IgD-negative memory B cell (primary cell): ENCODE measurements at regions not wholly inside any gene's neighbourhood (a gene's known extent, or its start where the extent isn't known, plus 50 kb on each side); places are given as distances from the start of the nearest gene placed in this dataset.
A peak's percentile ranks its signal among the peaks of the same experiment; 100 is the strongest.

Source experiments
- H3K27ac Mint-ChIP-seq, 3 donors: one replicate each; pipeline ENCODE4 v1.8.0; 2020 to 2022; ENCODE audit warnings: mild to moderate bottlenecking in 3 of 3, mixed read lengths in 3 of 3, moderate library complexity in 1 of 3
- H3K27me3 Mint-ChIP-seq: one replicate; pipeline ENCODE4 v1.8.0; 2021; ENCODE audit warnings: mixed read lengths
- H3K36me3 Mint-ChIP-seq: one replicate; pipeline ENCODE4 v1.8.0; 2020; ENCODE audit warnings: mild to moderate bottlenecking, mixed read lengths
- H3K4me1 Mint-ChIP-seq, 3 donors: one replicate each; pipeline ENCODE4 v1.8.0; 2020 to 2022; ENCODE audit warnings: mixed read lengths in 3 of 3, mild to moderate bottlenecking in 1 of 3
- H3K4me3 Mint-ChIP-seq, 4 donors: one replicate each; pipeline ENCODE4 v1.8.0; 2020 to 2022; ENCODE audit warnings: mild to moderate bottlenecking in 4 of 4, mixed read lengths in 4 of 4, moderate library complexity in 3 of 4
- H3K9me3 Mint-ChIP-seq, 3 donors: one replicate each; pipeline ENCODE4 v1.8.0; 2020 to 2021; ENCODE audit warnings: mixed read lengths in 3 of 3, mild to moderate bottlenecking in 1 of 3

DNA sequence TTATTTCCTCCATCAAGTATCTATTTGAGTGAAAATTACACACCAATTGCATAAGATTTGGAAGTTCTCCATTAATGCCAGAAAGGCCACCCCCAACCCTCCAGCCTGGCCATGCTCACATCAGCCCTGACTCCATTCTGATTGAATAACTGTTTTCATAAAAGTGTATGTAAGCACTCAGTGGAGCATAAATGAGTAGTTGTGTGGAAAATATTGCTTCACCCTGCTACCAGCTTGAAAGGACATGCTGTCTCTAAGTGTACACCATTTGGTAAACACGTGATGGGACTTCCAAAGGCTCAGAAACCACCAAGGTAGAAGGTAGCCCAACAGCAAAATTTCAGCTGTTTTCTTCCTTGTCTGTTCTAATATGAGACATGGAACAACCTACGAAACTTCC, 393.8 kb downstream of the ZNF385D start:
- H3K27ac Mint-ChIP-seq = no peak overlapping the region
- H3K9me3 Mint-ChIP-seq = peaks cover 2 to 10% (median 5%) of the 10 kb centered on the region in 3 donors
- H3K36me3 Mint-ChIP-seq = no peaks in the 10 kb centered on the region
- H3K4me1 Mint-ChIP-seq = no peaks in the 10 kb centered on the region
- H3K4me3 Mint-ChIP-seq = no peak overlapping the region
- no peaks in the 10 kb centered on the region for H3K27me3 Mint-ChIP-seq

DNA sequence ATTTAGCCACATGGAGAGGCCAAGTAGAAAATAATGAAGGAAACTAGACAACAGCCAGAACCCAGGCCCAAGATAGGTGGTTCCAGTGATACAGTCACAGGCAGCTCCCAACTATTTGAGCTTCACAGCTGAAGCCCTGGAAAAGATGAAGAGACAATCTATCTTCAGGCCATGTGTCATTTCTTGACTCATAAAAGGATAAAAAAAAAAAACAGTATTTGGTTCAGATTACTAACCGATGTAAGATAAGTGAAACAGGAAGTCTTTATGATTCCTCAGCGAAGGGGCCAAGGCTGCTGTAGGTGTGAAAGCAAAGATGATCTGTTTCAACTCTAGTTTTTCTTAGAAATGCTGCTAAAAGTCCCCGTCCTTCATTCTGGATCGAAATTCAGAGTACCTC, 394.6 kb downstream of the ZNF385D start:
- Mint-ChIP-seq H3K27me3 (no peaks in the 10 kb centered on the region), H3K9me3 (peaks cover 0 to 11% (median 7%) of the 10 kb centered on the region in 3 donors), H3K27ac (no peak overlapping the region), H3K4me3 (no peak overlapping the region), H3K36me3 (no peaks in the 10 kb centered on the region), H3K4me1 (no peaks in the 10 kb centered on the region)

DNA sequence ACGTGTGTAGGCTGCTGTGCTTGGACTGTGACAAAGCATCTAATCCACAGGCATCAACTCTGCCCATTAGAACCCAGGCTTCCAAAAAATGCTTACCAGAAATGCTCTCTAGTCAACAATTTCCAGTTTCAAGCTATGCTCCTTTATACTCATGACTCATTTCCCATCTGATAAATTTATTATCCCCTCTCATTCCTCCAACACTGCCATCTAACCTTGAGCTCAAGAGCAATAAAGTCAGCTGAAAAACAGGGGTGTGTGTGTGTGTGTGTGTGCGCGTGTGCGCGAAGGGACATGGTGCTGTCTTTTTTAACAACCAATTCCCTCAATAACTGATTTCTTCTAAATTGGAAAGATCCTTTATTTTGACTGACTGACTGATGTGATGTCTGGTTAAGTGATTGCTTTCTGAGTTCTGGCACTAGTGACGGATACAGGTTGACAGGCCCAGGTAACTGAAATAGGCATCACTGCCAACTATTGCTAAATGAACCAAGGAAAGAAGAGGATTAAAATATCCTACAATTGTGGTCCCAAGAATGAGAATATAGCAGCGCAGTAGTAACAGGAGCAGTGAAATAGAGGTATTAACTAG, 405.5 kb downstream of the ZNF385D start:
- no peaks in the 10 kb centered on the region for H3K27me3 Mint-ChIP-seq
- H3K36me3 Mint-ChIP-seq = no peaks in the 10 kb centered on the region
- no peaks in the 10 kb centered on the region for H3K9me3 Mint-ChIP-seq
- no peak overlapping the region for H3K4me3 Mint-ChIP-seq
- no peaks in the 10 kb centered on the region for H3K4me1 Mint-ChIP-seq
- H3K27ac Mint-ChIP-seq = no peak overlapping the region

DNA sequence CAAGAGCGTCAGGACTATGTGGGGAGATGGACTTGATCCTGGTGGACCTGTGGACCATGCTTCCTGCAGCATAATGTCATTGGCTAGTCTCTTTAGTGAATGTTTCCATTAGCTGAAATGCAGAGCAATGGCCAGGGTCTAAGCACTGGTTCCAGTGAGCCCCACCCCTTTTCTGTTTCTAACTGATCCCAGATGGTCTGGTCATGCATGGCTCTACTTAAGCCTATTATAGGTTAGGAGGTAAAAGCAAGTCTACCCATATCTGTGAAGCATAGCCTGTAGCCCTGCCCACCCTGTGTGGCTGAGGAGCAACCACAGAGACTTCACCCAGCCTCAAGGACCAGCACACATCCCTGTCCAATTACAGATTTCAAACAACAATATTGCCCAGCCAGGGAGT, 419.2 kb downstream of the ZNF385D start:
- peaks cover 3% of the 10 kb centered on the region for H3K27me3 Mint-ChIP-seq
- H3K36me3 Mint-ChIP-seq = no peaks in the 10 kb centered on the region
- no peak overlapping the region for H3K4me3 Mint-ChIP-seq
- H3K9me3 Mint-ChIP-seq = peaks cover 6 to 13% (median 6%) of the 10 kb centered on the region in 3 donors
- H3K4me1 Mint-ChIP-seq = peaks cover 0 to 5% (median 2%) of the 10 kb centered on the region in 3 donors
- H3K27ac Mint-ChIP-seq = no peak overlapping the region

DNA sequence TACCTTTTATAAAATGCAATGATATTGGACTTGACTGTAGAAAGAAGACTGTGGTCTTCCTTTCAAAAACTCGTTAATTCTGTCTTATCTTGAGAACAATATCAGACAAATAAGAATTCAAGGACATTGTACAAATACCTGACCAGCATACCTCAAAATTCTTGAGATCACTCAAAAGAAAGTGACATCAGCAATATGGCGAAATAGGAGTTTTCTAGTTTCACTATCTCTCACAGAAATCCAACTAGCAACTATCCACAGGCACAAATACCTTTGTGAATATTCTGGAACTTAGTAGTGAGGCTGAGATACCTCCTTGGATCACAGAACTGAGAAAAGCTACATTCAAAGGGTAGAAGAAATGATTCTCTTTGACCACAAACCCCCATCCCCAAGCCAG, 419.7 kb downstream of the ZNF385D start:
- H3K27me3 Mint-ChIP-seq = peaks cover 3% of the 10 kb centered on the region
- H3K4me1 Mint-ChIP-seq = peaks cover 0 to 5% (median 0%) of the 10 kb centered on the region in 3 donors
- H3K4me3 Mint-ChIP-seq = no peak overlapping the region
- H3K27ac Mint-ChIP-seq = no peak overlapping the region
- no peaks in the 10 kb centered on the region for H3K36me3 Mint-ChIP-seq
- H3K9me3 Mint-ChIP-seq = peaks cover 3 to 9% (median 6%) of the 10 kb centered on the region in 3 donors

DNA sequence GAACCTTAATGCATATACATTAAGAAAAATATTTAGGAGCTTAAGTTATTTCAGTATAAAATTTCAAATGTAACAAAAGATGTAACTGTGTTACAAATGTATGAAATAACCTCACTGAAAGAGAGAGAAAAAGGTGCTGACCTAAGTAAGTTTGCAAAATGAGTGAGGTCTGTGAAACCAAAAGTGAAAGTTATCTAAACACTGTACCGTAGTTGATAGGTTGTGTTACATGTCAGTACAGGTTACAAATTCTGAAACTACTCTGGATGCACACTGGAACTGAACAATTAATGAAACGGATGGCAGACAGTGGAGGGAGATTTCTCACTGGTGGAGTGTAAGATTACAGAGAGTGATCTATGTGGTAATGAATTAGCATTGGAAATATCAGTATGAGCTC, 420.7 kb downstream of the ZNF385D start:
- H3K27ac Mint-ChIP-seq = no peak overlapping the region
- no peaks in the 10 kb centered on the region for H3K36me3 Mint-ChIP-seq
- H3K4me1 Mint-ChIP-seq = peaks cover 0 to 5% (median 0%) of the 10 kb centered on the region in 3 donors
- peak overlapping the region in 2 of 4 donors; percentile 7 to 35 for H3K4me3 Mint-ChIP-seq
- H3K9me3 Mint-ChIP-seq = peaks cover 1 to 3% (median 2%) of the 10 kb centered on the region in 3 donors
- peaks cover 3% of the 10 kb centered on the region for H3K27me3 Mint-ChIP-seq

DNA sequence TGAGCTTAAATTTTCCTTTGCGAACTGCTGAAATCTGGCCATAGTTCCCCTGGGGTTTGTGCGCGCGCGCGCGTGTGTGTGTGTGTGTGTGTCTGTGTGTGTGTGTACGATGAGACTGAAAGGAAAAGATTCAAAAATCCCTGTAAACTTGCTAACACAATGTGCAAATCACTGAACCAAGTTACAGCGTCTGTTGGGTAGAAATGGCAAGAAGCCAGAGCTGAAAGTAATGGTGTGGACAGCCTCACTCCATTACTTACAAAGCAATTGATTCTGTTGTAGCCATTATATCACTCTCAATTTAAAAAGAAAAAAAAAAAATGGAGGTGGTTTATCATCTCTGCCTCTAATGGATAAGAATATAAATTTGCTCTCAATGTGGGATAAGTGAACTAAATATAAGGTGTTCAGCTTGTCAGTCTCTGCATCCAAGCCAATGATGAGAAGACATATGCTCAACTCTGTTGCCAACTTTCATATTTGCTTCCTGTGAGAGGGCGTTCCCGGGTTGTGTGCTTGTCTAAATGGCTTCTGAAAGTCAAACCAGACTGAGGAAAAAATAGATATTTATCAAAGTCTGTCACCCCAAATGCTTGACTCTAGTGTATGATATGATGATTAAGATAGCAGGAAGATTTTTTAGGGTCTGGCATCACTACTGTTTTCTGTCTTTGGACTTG, 422.2 kb downstream of the ZNF385D start:
- Mint-ChIP-seq H3K9me3 (peaks cover 0 to 3% (median 0%) of the 10 kb centered on the region in 3 donors), H3K36me3 (no peaks in the 10 kb centered on the region), H3K27me3 (peaks cover 3% of the 10 kb centered on the region), H3K4me1 (peaks cover 0 to 5% (median 0%) of the 10 kb centered on the region in 3 donors), H3K27ac (no peak overlapping the region), H3K4me3 (no peak overlapping the region)

DNA sequence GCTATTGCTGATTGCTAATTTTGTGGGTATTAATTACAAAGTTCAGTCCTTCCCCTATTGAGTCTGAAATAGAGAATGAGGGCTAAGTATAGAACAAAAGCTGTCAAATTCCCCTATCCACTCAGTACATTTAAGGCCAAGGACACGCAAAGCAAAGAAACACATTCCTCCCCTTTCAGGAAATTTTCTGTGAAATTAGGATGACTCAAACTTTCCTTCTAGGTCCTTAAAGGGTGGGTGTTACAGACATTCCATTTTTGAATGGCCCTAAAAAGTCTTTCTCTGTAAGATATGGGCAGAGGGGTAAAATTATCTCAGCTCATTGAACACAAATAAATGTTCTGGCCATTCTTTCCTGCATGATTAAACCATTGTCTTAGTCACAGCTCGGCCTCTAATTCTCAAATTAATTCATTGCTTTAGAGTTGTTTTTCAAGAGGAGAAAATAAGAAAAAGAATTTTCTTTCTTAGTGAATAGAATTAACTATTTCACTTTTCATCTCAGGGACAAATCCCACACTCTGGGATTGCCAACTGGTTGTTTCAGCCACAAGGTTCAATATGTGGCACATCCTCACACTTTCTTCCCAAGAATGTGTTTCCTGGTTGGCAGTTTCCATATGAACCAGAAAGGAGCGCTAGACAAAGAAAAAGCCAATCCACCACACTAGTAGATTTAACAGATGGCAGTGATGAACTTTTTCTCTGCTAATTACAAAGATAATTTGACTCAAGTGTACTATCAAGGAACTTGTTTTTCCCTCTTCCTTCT, 424.1 kb downstream of the ZNF385D start:
- Mint-ChIP-seq H3K4me3 (no peak overlapping the region), H3K9me3 (peaks cover 0 to 3% (median 0%) of the 10 kb centered on the region in 3 donors), H3K36me3 (no peaks in the 10 kb centered on the region), H3K27ac (no peak overlapping the region), H3K27me3 (peaks cover 3% of the 10 kb centered on the region), H3K4me1 (peaks cover 0 to 5% (median 0%) of the 10 kb centered on the region in 3 donors)

GRCh38 chr3:21314688-21315087, 436.3 kb downstream of the ZNF385D start:
- Mint-ChIP-seq H3K4me3 (no peak overlapping the region), H3K4me1 (no peaks in the 10 kb centered on the region), H3K36me3 (no peaks in the 10 kb centered on the region), H3K27me3 (no peaks in the 10 kb centered on the region), H3K27ac (no peak overlapping the region), H3K9me3 (peaks cover 0 to 6% (median 4%) of the 10 kb centered on the region in 3 donors)

DNA sequence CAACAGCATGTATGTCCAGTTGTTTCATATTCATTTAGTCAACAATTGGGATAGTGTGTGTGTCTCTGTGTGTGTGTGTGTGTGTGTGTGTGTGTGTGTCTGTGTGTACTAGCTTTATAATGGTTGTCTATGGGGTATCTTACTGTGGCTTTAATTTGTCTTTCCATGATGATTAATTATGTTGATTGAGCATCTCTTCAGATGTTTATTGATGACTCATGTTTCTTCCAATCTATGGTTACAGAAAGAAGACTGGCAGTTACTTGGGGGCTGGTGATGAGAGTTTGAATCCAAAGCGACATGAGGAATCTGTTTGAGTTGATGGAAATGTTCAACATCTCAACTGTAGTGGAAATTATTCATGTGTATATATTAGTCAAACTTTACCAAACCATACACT, 440.1 kb downstream of the ZNF385D start:
- peaks cover 0 to 2% (median 0%) of the 10 kb centered on the region in 3 donors for H3K4me1 Mint-ChIP-seq
- H3K9me3 Mint-ChIP-seq = peaks cover 3 to 5% (median 3%) of the 10 kb centered on the region in 3 donors
- H3K27ac Mint-ChIP-seq = no peak overlapping the region
- no peaks in the 10 kb centered on the region for H3K27me3 Mint-ChIP-seq
- H3K36me3 Mint-ChIP-seq = no peaks in the 10 kb centered on the region
- H3K4me3 Mint-ChIP-seq = no peak overlapping the region

DNA sequence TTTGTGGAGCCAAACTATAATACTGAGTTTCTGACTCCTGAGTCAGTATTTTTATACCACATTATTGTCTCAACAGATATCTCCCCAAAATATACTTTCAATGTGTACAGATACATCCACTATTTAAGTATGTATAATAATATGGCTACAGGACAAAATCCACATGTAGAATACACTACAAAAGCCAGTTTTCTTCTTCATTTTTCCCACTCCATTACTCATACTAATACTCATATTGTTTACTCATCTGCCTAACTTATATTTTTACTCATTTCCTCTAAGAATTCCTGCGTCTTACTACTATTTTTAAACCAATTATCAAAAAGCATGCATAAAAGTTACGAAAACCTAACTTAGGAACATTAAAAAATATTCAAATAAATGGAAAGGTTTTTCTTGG, 440.8 kb downstream of the ZNF385D start:
- H3K9me3 Mint-ChIP-seq = peaks cover 3 to 5% (median 3%) of the 10 kb centered on the region in 3 donors
- H3K36me3 Mint-ChIP-seq = no peaks in the 10 kb centered on the region
- H3K27me3 Mint-ChIP-seq = no peaks in the 10 kb centered on the region
- H3K27ac Mint-ChIP-seq = no peak overlapping the region
- no peak overlapping the region for H3K4me3 Mint-ChIP-seq
- H3K4me1 Mint-ChIP-seq = peaks cover 0 to 2% (median 0%) of the 10 kb centered on the region in 3 donors

GRCh38 chr3:21297304-21297703, 453.7 kb downstream of the ZNF385D start:
- Mint-ChIP-seq H3K4me1 (no peaks in the 10 kb centered on the region), H3K36me3 (peaks cover 2% of the 10 kb centered on the region), H3K27ac (no peak overlapping the region), H3K27me3 (no peaks in the 10 kb centered on the region), H3K9me3 (peaks cover 3 to 8% (median 6%) of the 10 kb centered on the region in 3 donors), H3K4me3 (no peak overlapping the region)

- H3K36me3 Mint-ChIP-seq = peaks cover 2% of the 10 kb centered on the region
- no peak overlapping the region for H3K27ac Mint-ChIP-seq
- H3K4me1 Mint-ChIP-seq = no peaks in the 10 kb centered on the region
- H3K27me3 Mint-ChIP-seq = no peaks in the 10 kb centered on the region
- no peak overlapping the region for H3K4me3 Mint-ChIP-seq
- peaks cover 2 to 6% (median 3%) of the 10 kb centered on the region in 3 donors for H3K9me3 Mint-ChIP-seq
Measured at GRCh38 chr3:21294768-21295167, 456.2 kb downstream of the ZNF385D start.

- Mint-ChIP-seq H3K27me3 (no peaks in the 10 kb centered on the region), H3K4me3 (no peak overlapping the region), H3K36me3 (no peaks in the 10 kb centered on the region), H3K4me1 (no peaks in the 10 kb centered on the region), H3K27ac (no peak overlapping the region), H3K9me3 (peaks cover 0 to 2% (median 0%) of the 10 kb centered on the region in 3 donors)
Measured at GRCh38 chr3:21292971-21293370, 458.0 kb downstream of the ZNF385D start.

DNA sequence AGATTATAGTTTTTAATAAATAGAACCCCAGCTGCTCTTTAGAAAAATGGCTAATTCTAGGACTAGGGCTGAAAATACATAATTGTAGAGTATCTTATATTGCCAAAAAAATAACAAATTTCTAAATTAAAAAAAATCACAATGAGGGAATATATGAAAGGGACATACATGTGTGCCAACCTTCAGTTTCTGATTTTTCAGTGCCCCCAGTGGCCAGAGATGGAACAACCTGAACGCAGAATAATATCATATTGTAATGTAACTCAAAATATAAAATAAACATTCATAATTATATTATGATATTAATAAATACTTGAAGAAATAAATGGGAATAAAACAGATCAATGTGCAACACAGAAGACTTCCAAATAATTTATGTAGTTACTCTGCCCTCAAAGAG, 460.5 kb downstream of the ZNF385D start:
- H3K27ac Mint-ChIP-seq = no peak overlapping the region
- no peak overlapping the region for H3K4me3 Mint-ChIP-seq
- no peaks in the 10 kb centered on the region for H3K4me1 Mint-ChIP-seq
- no peaks in the 10 kb centered on the region for H3K36me3 Mint-ChIP-seq
- H3K9me3 Mint-ChIP-seq = peaks cover under 1 to 7% (median 2%) of the 10 kb centered on the region in 3 donors
- no peaks in the 10 kb centered on the region for H3K27me3 Mint-ChIP-seq
